Fibroblast of skin of left biceps (primary cell): ENCODE measurements at regions not wholly inside any gene's neighbourhood (a gene's known extent, or its start where the extent isn't known, plus 50 kb on each side); places are given as distances from the start of the nearest gene placed in this dataset.
"Not testable (repeated sequence)": the region's sequence is repeated elsewhere in the genome, so short reads cannot be mapped to it uniquely, and the experiment has no call there.

Experiments used
- DNase-seq, 2 experiments: peaks; one replicate each; pipeline ENCODE4 v3.0.0-alpha.2; 2013; ENCODE audit warnings: low read depth in 2 of 2

- not testable (repeated sequence) for DNase-seq
Measured at GRCh38 chr5:101040002-101040401, 136.9 kb upstream of the ST8SIA4 start.

GRCh38 chr5:101036778-101037177 lies 133.7 kb upstream of the ST8SIA4 start:
- DNase-seq = no peak

- DNase-seq = no peak
Measured at GRCh38 chr5:101035425-101035824, 132.3 kb upstream of the ST8SIA4 start.

GRCh38 chr5:101024299-101024698 lies 121.2 kb upstream of the ST8SIA4 start:
- no peak for DNase-seq

GRCh38 chr5:101018299-101018698 lies 115.2 kb upstream of the ST8SIA4 start:
- no peak for DNase-seq

- DNase-seq = no peak
Measured at GRCh38 chr5:101012880-101013279, 109.8 kb upstream of the ST8SIA4 start.

GRCh38 chr5:101009758-101010519 lies 106.9 kb upstream of the ST8SIA4 start:
- DNase-seq = no peak

- no peak for DNase-seq
Measured at GRCh38 chr5:100992354-100992753, 89.3 kb upstream of the ST8SIA4 start.

GRCh38 chr5:100983601-100984000 lies 80.5 kb upstream of the ST8SIA4 start:
- DNase-seq = not testable (repeated sequence)

GRCh38 chr5:100974082-100974481 lies 71.0 kb upstream of the ST8SIA4 start:
- no peak for DNase-seq

GRCh38 chr5:100970646-100971255 lies 67.7 kb upstream of the ST8SIA4 start:
- DNase-seq = no peak

- no peak for DNase-seq
Measured at GRCh38 chr5:100965291-100965690, 62.2 kb upstream of the ST8SIA4 start.
